ENCODE measurements at regions not wholly inside any gene's neighbourhood (a gene's known extent, or its start where the extent isn't known, plus 50 kb on each side); places are given as distances from the start of the nearest gene placed in this dataset.

- no peak for DNase-seq
- in situ Hi-C loops (cut with HindIII; ENCODE audit: low pct_ligation_motif_present, low pct_unique_long_range_greater_than_20kb, low sequenced_read_pairs) = no loop called here
Observed at GRCh38 chr16:20181949-20182348, 108.3 kb upstream of the GPR139 start.

- in situ Hi-C loops (cut with HindIII; ENCODE audit: low pct_ligation_motif_present, low pct_unique_long_range_greater_than_20kb, low sequenced_read_pairs) = no loop called here
- peak; percentile 97 for DNase-seq
Observed at GRCh38 chr16:20181416-20181815, 107.7 kb upstream of the GPR139 start.

- in situ Hi-C loops (cut with HindIII; ENCODE audit: low pct_ligation_motif_present, low pct_unique_long_range_greater_than_20kb, low sequenced_read_pairs) = no loop called here
- no peak for DNase-seq
Observed at GRCh38 chr16:20178297-20178696, 104.6 kb upstream of the GPR139 start.

GRCh38 chr16:20175358-20175757 lies 101.7 kb upstream of the GPR139 start:
- in situ Hi-C loops (cut with HindIII; ENCODE audit: low pct_ligation_motif_present, low pct_unique_long_range_greater_than_20kb, low sequenced_read_pairs) = no loop called here
- no peak for DNase-seq

GRCh38 chr16:20167323-20167722 lies 93.6 kb upstream of the GPR139 start:
- in situ Hi-C loops (cut with HindIII; ENCODE audit: low pct_ligation_motif_present, low pct_unique_long_range_greater_than_20kb, low sequenced_read_pairs) = no loop called here
- no peak for DNase-seq

- in situ Hi-C loops (cut with HindIII; ENCODE audit: low pct_ligation_motif_present, low pct_unique_long_range_greater_than_20kb, low sequenced_read_pairs) = no loop called here
- peak; percentile 90 for DNase-seq
Observed at GRCh38 chr16:20166531-20167235, 93.0 kb upstream of the GPR139 start.

GRCh38 chr16:20153444-20153843 lies 79.8 kb upstream of the GPR139 start:
- DNase-seq = no peak
- in situ Hi-C loops (cut with HindIII; ENCODE audit: low pct_ligation_motif_present, low pct_unique_long_range_greater_than_20kb, low sequenced_read_pairs) = no loop called here

- no peak for DNase-seq
- in situ Hi-C loops (cut with HindIII; ENCODE audit: low pct_ligation_motif_present, low pct_unique_long_range_greater_than_20kb, low sequenced_read_pairs) = no loop called here
Observed at GRCh38 chr16:20147091-20147490, 73.4 kb upstream of the GPR139 start.

GRCh38 chr16:20141956-20142355 lies 68.3 kb upstream of the GPR139 start:
- DNase-seq = no peak
- in situ Hi-C loops (cut with HindIII; ENCODE audit: low pct_ligation_motif_present, low pct_unique_long_range_greater_than_20kb, low sequenced_read_pairs) = no loop called here

- in situ Hi-C loops (cut with HindIII; ENCODE audit: low pct_ligation_motif_present, low pct_unique_long_range_greater_than_20kb, low sequenced_read_pairs) = no loop called here
- no peak for DNase-seq
Observed at GRCh38 chr16:20137909-20138308, 64.2 kb upstream of the GPR139 start.

GRCh38 chr16:20137194-20137593 lies 63.5 kb upstream of the GPR139 start:
- in situ Hi-C loops (cut with HindIII; ENCODE audit: low pct_ligation_motif_present, low pct_unique_long_range_greater_than_20kb, low sequenced_read_pairs) = no loop called here
- peak; percentile 75 for DNase-seq

GRCh38 chr16:20136446-20136968 lies 62.8 kb upstream of the GPR139 start:
- in situ Hi-C loops (cut with HindIII; ENCODE audit: low pct_ligation_motif_present, low pct_unique_long_range_greater_than_20kb, low sequenced_read_pairs) = no loop called here
- peak; percentile 89 for DNase-seq

- in situ Hi-C loops (cut with HindIII; ENCODE audit: low pct_ligation_motif_present, low pct_unique_long_range_greater_than_20kb, low sequenced_read_pairs) = no loop called here
- no peak for DNase-seq
Observed at GRCh38 chr16:20129375-20129774, 55.7 kb upstream of the GPR139 start.
